Karpas-422 (cell line): ENCODE measurements at regions not wholly inside any gene's neighbourhood (a gene's known extent, or its start where the extent isn't known, plus 50 kb on each side); places are given as distances from the start of the nearest gene placed in this dataset.

Experiments used
- DNase-seq: peaks from one replicate; pipeline ENCODE4 v3.0.0-alpha.2; 2015
- H2AFZ ChIP-seq: fragments of 200-600 bp; sonication (generic); 2 replicates; pipeline ENCODE4 v1.6.1; 2014; ENCODE audit warnings: antibody characterized with exemption, low read length, mixed read lengths
- H3K27ac ChIP-seq: fragments of 200-600 bp; sonication (generic); 2 replicates; pipeline ENCODE4 v1.5.1; 2014; ENCODE audit warnings: mild to moderate bottlenecking, low read length, moderate library complexity
- H3K27me3 ChIP-seq: fragments of 200-600 bp; sonication (generic); 2 replicates; pipeline ENCODE4 v1.6.1; 2014; ENCODE audit warnings: low read length, mixed read lengths
- H3K36me3 ChIP-seq: fragments of 200-600 bp; sonication (generic); 2 replicates; pipeline ENCODE4 v1.6.1; 2014; ENCODE audit warnings: low read length, mixed read lengths; ENCODE audit not compliant: insufficient read depth
- H3K4me1 ChIP-seq: fragments of 200-600 bp; sonication (generic); 2 replicates; pipeline ENCODE4 v1.6.1; 2014; ENCODE audit warnings: mild to moderate bottlenecking, low read length, mixed read lengths
- H3K4me2 ChIP-seq: fragments of 200-600 bp; sonication (generic); 2 replicates; pipeline ENCODE4 v1.6.1; 2014; ENCODE audit warnings: low read length, low read depth, mild to moderate bottlenecking; ENCODE audit not compliant: poor library complexity, severe bottlenecking
- H3K4me3 ChIP-seq: fragments of 200-600 bp; sonication (generic); 2 replicates; pipeline ENCODE4 v1.5.1; 2014; ENCODE audit warnings: mild to moderate bottlenecking, antibody characterized with exemption, low read length, mixed read lengths
- H3K79me2 ChIP-seq: fragments of 200-600 bp; sonication (generic); 2 replicates; pipeline ENCODE4 v1.6.1; 2014; ENCODE audit warnings: mild to moderate bottlenecking, low read length, mixed read lengths
- H3K9ac ChIP-seq: fragments of 200-600 bp; sonication (generic); 2 replicates; pipeline ENCODE4 v1.6.0; 2014; ENCODE audit warnings: low read length
- H3K9me2 ChIP-seq: fragments of 200-600 bp; sonication (generic), shearing (Covaris generic); replicated peaks from 2 replicates; pipeline ENCODE4 v1.6.0; 2014; ENCODE audit warnings: mild to moderate bottlenecking, low read length, moderate library complexity; ENCODE audit not compliant: insufficient read depth
- H3K9me3 ChIP-seq: fragments of 300-700, 200-600 bp; sonication (generic); 2 replicates; pipeline ENCODE4 v1.6.1; 2014; ENCODE audit warnings: low read length, mixed read lengths
- H4K20me1 ChIP-seq: fragments of 200-600 bp; sonication (generic); 2 replicates; pipeline ENCODE4 v1.6.1; 2014; ENCODE audit warnings: mild to moderate bottlenecking, antibody characterized with exemption, low read length, low read depth; ENCODE audit not compliant: insufficient read depth

DNA sequence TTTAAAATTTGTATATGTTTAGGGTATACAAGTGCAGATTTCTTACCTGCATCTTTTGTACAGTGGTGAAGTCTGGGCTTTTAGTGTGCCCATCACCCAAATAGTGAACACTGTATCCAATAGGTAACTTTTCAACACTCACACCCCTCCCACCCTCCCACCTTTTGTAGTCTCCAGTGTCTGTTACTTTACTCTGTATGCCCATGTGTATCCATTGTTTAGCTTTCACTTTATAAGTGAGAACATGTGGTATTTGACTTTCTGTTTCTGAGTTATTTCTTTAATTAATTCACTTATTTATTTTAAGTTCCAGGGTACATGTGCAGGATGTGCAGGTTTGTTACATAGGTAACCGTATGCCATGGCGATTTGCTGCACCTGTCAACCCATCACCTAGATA is 124.8 kb upstream of the NEO1 start:
- no peaks in the 10 kb centered on the region for H3K4me1 ChIP-seq
- H3K4me3 ChIP-seq, result no peak overlapping the region
- no peaks in the 10 kb centered on the region for H3K79me2 ChIP-seq
- no peak overlapping the region for H2AFZ ChIP-seq
- no peak overlapping the region for H3K4me2 ChIP-seq
- H4K20me1 ChIP-seq, result no peaks in the 10 kb centered on the region
- H3K27me3 ChIP-seq, result no peaks in the 10 kb centered on the region
- no peaks in the 10 kb centered on the region for H3K9me2 ChIP-seq
- H3K36me3 ChIP-seq, result no peaks in the 10 kb centered on the region
- DNase-seq, result no peak
- no peak overlapping the region for H3K27ac ChIP-seq
- H3K9ac ChIP-seq, result no peak overlapping the region
- H3K9me3 ChIP-seq, result no peaks in the 10 kb centered on the region

GRCh38 chr15:72925661-72926060 is 126.6 kb upstream of the NEO1 start:
- no peaks in the 10 kb centered on the region for H3K36me3 ChIP-seq
- no peaks in the 10 kb centered on the region for H3K4me1 ChIP-seq
- no peaks in the 10 kb centered on the region for H3K79me2 ChIP-seq
- H3K9me3 ChIP-seq, result no peaks in the 10 kb centered on the region
- H3K9me2 ChIP-seq, result no peaks in the 10 kb centered on the region
- H3K27ac ChIP-seq, result no peak overlapping the region
- H3K9ac ChIP-seq, result no peak overlapping the region
- H3K4me2 ChIP-seq, result no peak overlapping the region
- no peaks in the 10 kb centered on the region for H3K27me3 ChIP-seq
- no peak for DNase-seq
- no peak overlapping the region for H2AFZ ChIP-seq
- H4K20me1 ChIP-seq, result no peaks in the 10 kb centered on the region
- no peak overlapping the region for H3K4me3 ChIP-seq

DNA sequence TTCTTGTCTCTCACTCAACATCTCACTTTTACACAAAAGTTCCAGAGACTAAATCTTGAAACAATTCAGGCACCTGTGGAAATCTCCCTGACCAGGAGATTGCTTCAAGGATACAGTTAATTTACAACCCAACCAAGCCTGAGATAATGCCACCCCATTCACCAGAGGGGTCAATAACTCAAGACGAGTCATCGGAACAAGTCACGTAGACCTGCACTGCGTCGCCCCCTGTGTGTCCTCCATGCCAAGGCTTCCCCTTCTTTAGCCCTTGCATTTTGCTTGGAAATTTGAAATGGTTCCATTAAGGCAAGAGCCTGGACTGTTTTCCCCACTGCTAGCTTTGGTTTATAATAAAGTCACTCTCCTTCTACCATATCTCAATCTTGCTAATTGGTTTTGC is 129.0 kb upstream of the NEO1 start:
- no peak for DNase-seq
- H3K9me2 ChIP-seq, result no peaks in the 10 kb centered on the region
- no peaks in the 10 kb centered on the region for H3K27me3 ChIP-seq

DNA sequence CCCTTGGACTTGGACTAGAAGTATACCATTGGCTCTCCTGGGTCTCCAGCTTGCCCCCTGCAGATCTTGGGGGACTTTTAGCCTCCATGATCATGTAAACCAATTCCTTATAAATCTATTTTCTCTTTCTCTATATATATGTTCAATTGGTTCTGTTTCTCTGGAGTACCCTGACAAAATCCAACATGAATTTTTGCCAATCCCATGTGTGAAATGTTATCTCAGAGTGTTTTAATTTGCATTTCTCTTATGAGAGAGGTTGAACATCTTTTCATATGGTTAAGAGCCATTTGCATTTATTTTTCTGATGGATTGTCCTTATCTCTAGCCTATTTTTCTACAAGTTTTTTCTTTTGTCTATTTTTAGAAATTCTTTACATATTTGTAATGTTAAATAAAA is 131.7 kb upstream of the NEO1 start:
- Histone ChIP-seq H3K4me1 (no peaks in the 10 kb centered on the region), H3K36me3 (no peaks in the 10 kb centered on the region), H3K9me3 (no peaks in the 10 kb centered on the region), H3K27ac (no peak overlapping the region), H3K9ac (no peak overlapping the region), H3K9me2 (no peaks in the 10 kb centered on the region), H3K79me2 (no peaks in the 10 kb centered on the region), H3K4me3 (no peak overlapping the region), H3K27me3 (no peaks in the 10 kb centered on the region), H3K4me2 (no peak overlapping the region), H2AFZ (no peak overlapping the region), H4K20me1 (no peaks in the 10 kb centered on the region)
- DNase-seq, result no peak

More for the DNA sequence above, 129.0 kb upstream of the NEO1 start:
- Histone ChIP-seq H3K4me1 (no peaks in the 10 kb centered on the region), H2AFZ (no peak overlapping the region), H3K4me3 (no peak overlapping the region), H4K20me1 (no peaks in the 10 kb centered on the region), H3K36me3 (no peaks in the 10 kb centered on the region), H3K4me2 (no peak overlapping the region), H3K79me2 (no peaks in the 10 kb centered on the region), H3K9ac (no peak overlapping the region), H3K27ac (no peak overlapping the region), H3K9me3 (no peaks in the 10 kb centered on the region)

GRCh38 chr15:72919936-72920465 is 132.3 kb upstream of the NEO1 start:
- H3K4me1 ChIP-seq, result no peaks in the 10 kb centered on the region
- H3K27me3 ChIP-seq, result no peaks in the 10 kb centered on the region
- no peaks in the 10 kb centered on the region for H3K79me2 ChIP-seq
- H3K36me3 ChIP-seq, result no peaks in the 10 kb centered on the region
- H3K4me2 ChIP-seq, result no peak overlapping the region
- H3K9me2 ChIP-seq, result no peaks in the 10 kb centered on the region
- no peak overlapping the region for H3K9ac ChIP-seq
- H4K20me1 ChIP-seq, result no peaks in the 10 kb centered on the region
- H2AFZ ChIP-seq, result no peak overlapping the region
- no peak overlapping the region for H3K27ac ChIP-seq
- no peaks in the 10 kb centered on the region for H3K9me3 ChIP-seq
- H3K4me3 ChIP-seq, result no peak overlapping the region
- no peak for DNase-seq

DNA sequence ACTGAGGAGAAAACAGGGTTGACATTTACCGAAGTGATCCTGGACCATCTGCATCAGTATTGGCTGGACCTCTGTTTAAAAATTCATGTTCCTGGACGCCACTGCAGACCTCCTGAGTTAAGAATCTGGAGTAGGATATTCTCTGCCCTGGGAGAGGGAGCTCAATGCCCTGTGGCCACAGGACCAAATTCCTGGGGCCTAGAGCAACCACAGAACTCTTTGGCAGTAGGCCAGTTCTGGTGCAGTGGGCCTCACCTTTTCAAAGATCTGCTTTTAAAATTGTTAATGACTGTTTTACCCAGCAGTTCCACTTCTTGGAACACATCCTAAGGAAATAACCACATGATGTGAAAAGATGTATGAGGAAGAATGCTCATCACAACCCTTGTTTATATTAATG is 133.3 kb upstream of the ADPGK start:
- H3K4me2 ChIP-seq, result no peak overlapping the region
- no peaks in the 10 kb centered on the region for H3K36me3 ChIP-seq
- H3K4me3 ChIP-seq, result no peak overlapping the region
- no peaks in the 10 kb centered on the region for H3K9me2 ChIP-seq
- H3K27me3 ChIP-seq, result no peaks in the 10 kb centered on the region
- no peaks in the 10 kb centered on the region for H3K9me3 ChIP-seq
- no peak overlapping the region for H3K27ac ChIP-seq
- no peak for DNase-seq
- H3K4me1 ChIP-seq, result no peaks in the 10 kb centered on the region
- no peaks in the 10 kb centered on the region for H4K20me1 ChIP-seq
- H3K9ac ChIP-seq, result no peak overlapping the region
- no peak overlapping the region for H2AFZ ChIP-seq
- no peaks in the 10 kb centered on the region for H3K79me2 ChIP-seq

DNA sequence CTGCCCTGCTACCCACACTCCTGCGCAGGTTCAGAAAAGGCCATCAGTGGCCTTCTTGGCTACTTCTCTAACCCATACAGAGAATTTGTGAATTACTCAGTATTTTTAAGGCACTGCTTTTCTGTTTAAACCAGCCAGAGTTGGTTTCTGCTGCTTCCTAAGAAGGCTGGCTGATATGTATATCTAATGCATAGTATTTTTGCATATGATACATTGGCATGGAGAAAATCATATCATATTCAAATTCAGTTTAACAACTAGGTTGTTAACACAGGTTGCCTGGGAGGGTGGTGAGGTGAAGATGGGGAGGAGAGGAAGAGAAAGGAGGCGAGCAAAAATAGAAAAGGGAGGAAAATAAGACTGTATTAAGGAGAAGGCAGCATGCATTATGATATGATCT is 132.8 kb upstream of the ADPGK start:
- Histone ChIP-seq H3K9me3 (no peaks in the 10 kb centered on the region), H3K79me2 (no peaks in the 10 kb centered on the region), H3K27me3 (no peaks in the 10 kb centered on the region), H3K4me2 (no peak overlapping the region), H3K4me3 (no peak overlapping the region), H3K9ac (no peak overlapping the region), H4K20me1 (no peaks in the 10 kb centered on the region), H3K27ac (no peak overlapping the region), H3K9me2 (no peaks in the 10 kb centered on the region), H2AFZ (no peak overlapping the region), H3K36me3 (no peaks in the 10 kb centered on the region), H3K4me1 (no peaks in the 10 kb centered on the region)
- no peak for DNase-seq

- Histone ChIP-seq H3K4me3 (no peak overlapping the region), H3K9me2 (no peaks in the 10 kb centered on the region), H3K27ac (no peak overlapping the region), H3K4me1 (no peaks in the 10 kb centered on the region), H3K79me2 (no peaks in the 10 kb centered on the region), H3K9me3 (no peaks in the 10 kb centered on the region), H4K20me1 (no peaks in the 10 kb centered on the region), H3K27me3 (no peaks in the 10 kb centered on the region), H3K36me3 (no peaks in the 10 kb centered on the region), H3K9ac (no peak overlapping the region), H2AFZ (no peak overlapping the region), H3K4me2 (no peak overlapping the region)
- DNase-seq, result no peak
These were observed 132.3 kb upstream of the ADPGK start for GRCh38 chr15:72915843-72916242.

DNA sequence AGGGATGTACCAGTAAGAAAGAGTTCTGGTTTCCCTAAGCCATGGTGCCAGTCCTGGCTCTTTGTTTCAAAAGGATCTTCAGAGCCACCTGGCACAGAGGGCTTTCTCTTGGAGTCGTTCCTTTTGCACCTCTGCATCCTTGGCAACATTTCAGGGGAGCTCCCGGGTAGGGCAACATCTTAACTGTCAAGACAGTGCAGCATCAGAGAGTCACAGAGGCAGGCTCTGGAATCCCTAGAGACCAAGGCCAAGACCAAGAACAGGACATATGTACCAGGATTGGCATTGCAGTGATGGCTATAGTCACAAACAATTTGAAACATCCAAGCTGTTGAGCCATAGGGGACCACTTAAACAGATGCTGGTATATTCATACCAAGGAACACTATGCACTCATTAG is 129.4 kb upstream of the ADPGK start:
- Histone ChIP-seq H2AFZ (no peak overlapping the region), H3K4me1 (peaks cover under 1% of the 10 kb centered on the region; the same call in 1 of the 2 replicates), H3K27me3 (no peaks in the 10 kb centered on the region), H3K79me2 (no peaks in the 10 kb centered on the region), H3K9ac (no peak overlapping the region), H3K9me3 (no peaks in the 10 kb centered on the region), H3K4me3 (no peak overlapping the region), H3K4me2 (no peak overlapping the region), H3K27ac (no peak overlapping the region), H3K36me3 (no peaks in the 10 kb centered on the region), H3K9me2 (no peaks in the 10 kb centered on the region), H4K20me1 (no peaks in the 10 kb centered on the region)
- no peak for DNase-seq
